ENCODE measurements at regions not wholly inside any gene's neighbourhood (a gene's known extent, or its start where the extent isn't known, plus 50 kb on each side); places are given as distances from the start of the nearest gene placed in this dataset.

DNA sequence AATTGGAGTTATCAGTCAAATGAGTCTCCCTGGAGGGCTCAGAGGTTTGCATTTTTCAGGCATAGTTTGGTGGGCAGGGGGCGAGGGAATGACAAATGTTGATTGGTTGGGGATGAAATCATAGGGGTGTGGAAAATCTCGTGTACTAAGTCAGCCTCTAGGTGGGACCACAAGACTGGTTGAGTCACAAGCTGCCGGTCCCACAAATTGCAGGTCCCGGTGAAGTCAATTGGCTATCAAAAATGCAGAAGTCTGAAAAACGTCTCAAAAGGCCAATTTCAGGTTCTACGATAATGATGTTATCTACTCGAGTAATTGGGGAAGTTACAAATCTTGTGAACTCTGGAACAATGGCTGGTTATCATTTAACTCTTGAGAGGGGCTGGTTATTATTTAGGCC lies 98.8 kb upstream of the DHX15 start:
- TF ChIP-seq, protein P1, sequence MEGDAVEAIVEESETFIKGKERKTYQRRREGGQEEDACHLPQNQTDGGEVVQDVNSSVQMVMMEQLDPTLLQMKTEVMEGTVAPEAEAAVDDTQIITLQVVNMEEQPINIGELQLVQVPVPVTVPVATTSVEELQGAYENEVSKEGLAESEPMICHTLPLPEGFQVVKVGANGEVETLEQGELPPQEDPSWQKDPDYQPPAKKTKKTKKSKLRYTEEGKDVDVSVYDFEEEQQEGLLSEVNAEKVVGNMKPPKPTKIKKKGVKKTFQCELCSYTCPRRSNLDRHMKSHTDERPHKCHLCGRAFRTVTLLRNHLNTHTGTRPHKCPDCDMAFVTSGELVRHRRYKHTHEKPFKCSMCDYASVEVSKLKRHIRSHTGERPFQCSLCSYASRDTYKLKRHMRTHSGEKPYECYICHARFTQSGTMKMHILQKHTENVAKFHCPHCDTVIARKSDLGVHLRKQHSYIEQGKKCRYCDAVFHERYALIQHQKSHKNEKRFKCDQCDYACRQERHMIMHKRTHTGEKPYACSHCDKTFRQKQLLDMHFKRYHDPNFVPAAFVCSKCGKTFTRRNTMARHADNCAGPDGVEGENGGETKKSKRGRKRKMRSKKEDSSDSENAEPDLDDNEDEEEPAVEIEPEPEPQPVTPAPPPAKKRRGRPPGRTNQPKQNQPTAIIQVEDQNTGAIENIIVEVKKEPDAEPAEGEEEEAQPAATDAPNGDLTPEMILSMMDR (conservative IDR thresholded peaks at IDR 0.05; ENCODE audit: low read depth, low read length), result no peak
- no peak for TF ChIP-seq RAD21 (IDR thresholded peaks at IDR 0.05; ENCODE audit: low read length)
- TF ChIP-seq POLR2A (IDR thresholded peaks at IDR 0.05; ENCODE audit: low read depth, low read length), result no peak
- TF ChIP-seq MAZ (IDR thresholded peaks at IDR 0.05; ENCODE audit: borderline replicate concordance, low read depth, low read length), result no peak
- TF ChIP-seq, protein P2, sequence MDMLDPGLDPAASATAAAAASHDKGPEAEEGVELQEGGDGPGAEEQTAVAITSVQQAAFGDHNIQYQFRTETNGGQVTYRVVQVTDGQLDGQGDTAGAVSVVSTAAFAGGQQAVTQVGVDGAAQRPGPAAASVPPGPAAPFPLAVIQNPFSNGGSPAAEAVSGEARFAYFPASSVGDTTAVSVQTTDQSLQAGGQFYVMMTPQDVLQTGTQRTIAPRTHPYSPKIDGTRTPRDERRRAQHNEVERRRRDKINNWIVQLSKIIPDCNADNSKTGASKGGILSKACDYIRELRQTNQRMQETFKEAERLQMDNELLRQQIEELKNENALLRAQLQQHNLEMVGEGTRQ (IDR thresholded peaks at IDR 0.05; ENCODE audit: low read depth, low read length), result no peak
- no peak for TF ChIP-seq CEBPB (IDR thresholded peaks at IDR 0.05; ENCODE audit: low read depth, low read length)
- TF ChIP-seq CHD1 (IDR thresholded peaks at IDR 0.05; ENCODE audit: low read depth, low read length), result no peak
- TF ChIP-seq, protein P3, sequence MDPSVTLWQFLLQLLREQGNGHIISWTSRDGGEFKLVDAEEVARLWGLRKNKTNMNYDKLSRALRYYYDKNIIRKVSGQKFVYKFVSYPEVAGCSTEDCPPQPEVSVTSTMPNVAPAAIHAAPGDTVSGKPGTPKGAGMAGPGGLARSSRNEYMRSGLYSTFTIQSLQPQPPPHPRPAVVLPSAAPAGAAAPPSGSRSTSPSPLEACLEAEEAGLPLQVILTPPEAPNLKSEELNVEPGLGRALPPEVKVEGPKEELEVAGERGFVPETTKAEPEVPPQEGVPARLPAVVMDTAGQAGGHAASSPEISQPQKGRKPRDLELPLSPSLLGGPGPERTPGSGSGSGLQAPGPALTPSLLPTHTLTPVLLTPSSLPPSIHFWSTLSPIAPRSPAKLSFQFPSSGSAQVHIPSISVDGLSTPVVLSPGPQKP (IDR thresholded peaks at IDR 0.05; ENCODE audit: borderline replicate concordance, low read depth, low read length), result no peak
- no peak for TF ChIP-seq SMC3 (IDR thresholded peaks at IDR 0.05; ENCODE audit: low read depth, low read length)
- no peak for TF ChIP-seq BHLHE40 (IDR thresholded peaks at IDR 0.05; ENCODE audit: low read depth, low read length)

Data from IMR-90 (cell line).